ENCODE measurements at regions not wholly inside any gene's neighbourhood (a gene's known extent, or its start where the extent isn't known, plus 50 kb on each side); places are given as distances from the start of the nearest gene placed in this dataset.
"Not testable (repeated sequence)": the region's sequence is repeated elsewhere in the genome, so short reads cannot be mapped to it uniquely, and the experiment has no call there.

GRCh38 chr9:95572381-95573151 lies 55.8 kb upstream of the PTCH1 start:
- peaks cover 67% of the 10 kb centered on the region for H3K4me1 ChIP-seq (replicated peaks)
- DNase-seq (ENCODE audit: low read depth in 1 of 2, low spot score in 2 of 2): peak; percentile 93 to 94
- no peaks in the 10 kb centered on the region for H3K36me3 ChIP-seq
- H3K27ac ChIP-seq: peak overlapping the region; percentile 69
- no peak overlapping the region for H3K4me3 ChIP-seq
- no peaks in the 10 kb centered on the region for H3K27me3 ChIP-seq (replicated peaks)
- H3K9me3 ChIP-seq (replicated peaks): no peaks in the 10 kb centered on the region

GRCh38 chr9:95570646-95571045 lies 53.9 kb upstream of the PTCH1 start:
- H3K4me3 ChIP-seq: no peak overlapping the region
- H3K36me3 ChIP-seq: no peaks in the 10 kb centered on the region
- DNase-seq (ENCODE audit: low read depth in 1 of 2, low spot score in 2 of 2): peak; percentile 79 to 84
- H3K27me3 ChIP-seq (replicated peaks): no peaks in the 10 kb centered on the region
- H3K4me1 ChIP-seq (replicated peaks): peaks cover 52% of the 10 kb centered on the region
- no peaks in the 10 kb centered on the region for H3K9me3 ChIP-seq (replicated peaks)
- H3K27ac ChIP-seq: peak overlapping the region; percentile 98

DNA sequence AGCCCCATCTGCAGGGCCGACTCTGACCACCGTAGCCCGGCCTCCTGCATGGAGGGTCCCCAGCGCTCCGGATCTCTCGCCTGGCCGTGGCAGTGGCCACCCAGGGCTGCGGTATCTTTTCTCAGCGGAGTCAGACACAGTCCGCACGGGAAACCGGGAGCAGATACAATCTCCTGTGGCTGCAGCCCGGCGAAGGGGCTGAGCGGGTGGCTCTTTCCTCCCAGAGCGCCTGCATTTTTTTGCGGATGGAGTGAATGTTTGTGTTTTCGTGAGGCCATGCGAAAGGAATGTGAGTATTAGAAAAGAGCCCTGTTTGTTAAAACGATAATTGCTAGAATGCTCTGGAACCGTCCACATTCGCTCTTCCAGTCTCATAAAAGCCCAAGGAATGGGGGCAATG lies 53.4 kb upstream of the PTCH1 start:
- Histone ChIP-seq H3K9me3 (replicated peaks) (no peaks in the 10 kb centered on the region), H3K4me1 (replicated peaks) (peaks cover 50% of the 10 kb centered on the region), H3K27ac (peak overlapping the region; percentile 98), H3K36me3 (no peaks in the 10 kb centered on the region), H3K4me3 (peak overlapping the region; percentile 13), H3K27me3 (replicated peaks) (no peaks in the 10 kb centered on the region)
- peak; percentile 83 to 90 for DNase-seq (ENCODE audit: low read depth in 1 of 2, low spot score in 2 of 2)

DNA sequence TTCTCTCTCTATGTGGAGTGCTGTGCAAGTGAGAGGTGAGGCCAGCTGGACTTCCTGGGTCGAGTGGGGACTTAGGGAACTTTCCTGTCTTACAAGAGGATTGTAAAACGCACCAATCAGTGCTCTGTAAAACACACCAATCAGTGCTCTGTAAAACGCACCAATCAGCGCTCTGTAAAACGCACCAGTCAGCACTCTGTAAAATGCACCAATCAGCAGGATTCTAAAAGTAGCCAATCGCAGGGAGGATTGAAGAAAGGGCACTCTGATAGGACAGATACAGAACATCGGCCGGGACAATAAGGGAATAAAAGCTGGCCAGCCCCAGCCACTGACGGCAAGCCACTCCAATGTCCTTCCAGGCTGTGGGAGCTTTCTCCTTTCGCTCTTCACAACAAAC lies 52.0 kb upstream of the PTCH1 start:
- H3K4me1 ChIP-seq (replicated peaks): peaks cover 43% of the 10 kb centered on the region
- H3K27me3 ChIP-seq (replicated peaks); H3K27ac ChIP-seq; DNase-seq (ENCODE audit: low read depth in 1 of 2, low spot score in 2 of 2); H3K9me3 ChIP-seq (replicated peaks); H3K4me3 ChIP-seq; H3K36me3 ChIP-seq: not testable (repeated sequence)
